K562 (cell line): ENCODE measurements at regions not wholly inside any gene's neighbourhood (a gene's known extent, or its start where the extent isn't known, plus 50 kb on each side); places are given as distances from the start of the nearest gene placed in this dataset.

Experiments used
- ATAC-seq: fragments of 200-7000 bp; cut with Tn5 transposase; 3 replicates; pipeline ENCODE4 v1.9.1; 2020; ENCODE audit warnings: moderate library complexity
- BruUV-seq: library from RNA; stranded (reverse); fragments of 400-500 nt; replicated peaks from 2 replicates; lab custom pipeline; 2021; lab: Mats Ljungman, UMichigan
- CTCF ChIA-PET: fragments of 300-600 bp; formaldehyde crosslinking; extraction: SDS; loops from one replicate; lab custom pipeline; 2021; ENCODE audit warnings: low intra/inter-chr PET ratio; lab: Yijun Ruan, JAX
- POLR2A ChIA-PET: fragments of 300-600, 350-650 bp; sonication (Branson Sonifier 250); formaldehyde crosslinking; extraction: SDS; loops from one replicate; lab custom pipeline; 2021; ENCODE audit warnings: antibody characterized with exemption, inconsistent platforms; lab: Yijun Ruan, JAX
- DNase-seq, 4 experiments: peaks; one replicate each; pipeline versions ENCODE4 v3.0.0 to v3.0.0-alpha.2; 2011 to 2018; ENCODE audit warnings: low spot score in 3 of 4, mixed read lengths in 3 of 4; ENCODE audit errors: extremely low read depth in 1 of 4
- FAIRE-seq: peaks from 2 replicates; lab custom pipeline; 2011; peaks lifted over from hg19 to GRCh38; lab: Jason Lieb, UNC
- H2AFZ ChIP-seq: 2 replicates; pipeline ENCODE4 v1.6.0; 2011; ENCODE audit warnings: low read depth, low read length, control low read depth, inconsistent platforms
- H3K27ac ChIP-seq: fragments of 200-600 bp; 3 replicates; pipeline ENCODE4 v1.8.0; 2011; ENCODE audit warnings: low read depth, mild to moderate bottlenecking, control low read depth, inconsistent platforms, low read length, moderate library complexity, mixed read lengths; ENCODE audit errors: extremely low read depth
- H3K27me3 ChIP-seq, 2 experiments: fragments of 300-600 bp in 1 of 2; 2 replicates in 1 of 2; 3 replicates in 1 of 2; pipeline versions ENCODE4 v1.6.0 to v1.8.0; 2011; ENCODE audit warnings: inconsistent platforms in 2 of 2, low read length in 2 of 2, mild to moderate bottlenecking in 1 of 2, mixed read lengths in 1 of 2, moderate library complexity in 1 of 2; ENCODE audit not compliant: control insufficient read depth in 2 of 2, insufficient read depth in 2 of 2
- H3K36me3 ChIP-seq: fragments of 300-600 bp; 3 replicates; pipeline ENCODE4 v1.8.0; 2011; ENCODE audit warnings: mild to moderate bottlenecking, low read length, inconsistent platforms; ENCODE audit not compliant: control insufficient read depth, insufficient read depth
- H3K4me1 ChIP-seq, 2 experiments: fragments of 200-600 bp in 1 of 2; replicated peaks in 1 of 2; 2 replicates in 1 of 2; 3 replicates in 1 of 2; pipeline versions ENCODE4 v1.5.1 to v1.8.0; 2011; ENCODE audit warnings: inconsistent platforms in 2 of 2, low read length in 2 of 2, mild to moderate bottlenecking in 1 of 2, mixed read lengths in 1 of 2, moderate library complexity in 1 of 2; ENCODE audit not compliant: control insufficient read depth in 2 of 2, insufficient read depth in 2 of 2
- H3K4me2 ChIP-seq: 2 replicates; pipeline ENCODE4 v1.6.1; 2011; ENCODE audit warnings: low read length, control low read depth, inconsistent platforms, mixed read lengths; ENCODE audit not compliant: insufficient read depth
- H3K4me3 ChIP-seq: fragments of 200-600 bp; sonication (generic), shearing (Covaris generic); 2 replicates; pipeline ENCODE4 v1.5.1; 2016; ENCODE audit warnings: control low read depth, inconsistent platforms
- H3K79me2 ChIP-seq: fragments of 200-600 bp; 3 replicates; pipeline ENCODE4 v1.8.0; 2011; ENCODE audit warnings: low read length, inconsistent platforms; ENCODE audit not compliant: control insufficient read depth, insufficient read depth
- H3K9ac ChIP-seq, 2 experiments: 2 replicates each; pipeline versions ENCODE4 v1.6.0 to v1.6.1; 2011; ENCODE audit warnings: low read depth in 2 of 2, low read length in 2 of 2, control low read depth in 1 of 2, inconsistent platforms in 1 of 2, mild to moderate bottlenecking in 1 of 2, mixed read lengths in 1 of 2; ENCODE audit not compliant: insufficient read depth in 1 of 2
- H3K9me1 ChIP-seq: one replicate; pipeline ENCODE4 v1.6.0; 2011; ENCODE audit warnings: inconsistent platforms, mild to moderate bottlenecking, low read length, moderate library complexity; ENCODE audit not compliant: control insufficient read depth, insufficient read depth
- H3K9me3 ChIP-seq: replicated peaks from 2 replicates; pipeline ENCODE4 v1.5.1; 2011; ENCODE audit warnings: low read depth, low read length, inconsistent platforms; ENCODE audit not compliant: control insufficient read depth, insufficient read depth
- H4K20me1 ChIP-seq: replicated peaks from 2 replicates; pipeline ENCODE4 v1.6.1; 2011; ENCODE audit warnings: low read length, inconsistent platforms, mixed read lengths; ENCODE audit not compliant: control insufficient read depth, insufficient read depth
- CCAR2 ChIP-seq: fragments of 200-400 bp; formaldehyde crosslinking; IDR thresholded peaks from 2 replicates; pipeline ENCODE4 v1.6.1; 2017; ENCODE audit warnings: mild to moderate bottlenecking, low read depth, low read length
- ELF4 ChIP-seq: fragments of 450-650 bp; formaldehyde crosslinking; IDR thresholded peaks from 2 replicates; pipeline ENCODE4 v1.4.0; 2022; ENCODE audit warnings: missing genetic modification characterization
- FOXK2 ChIP-seq, 2 experiments: fragments of 450-650 bp; IDR thresholded peaks in 1 of 2; conservative IDR thresholded peaks in 1 of 2; 2 replicates each; pipeline ENCODE4 v1.6.1; 2016; ENCODE audit warnings: low read depth in 2 of 2, mild to moderate bottlenecking in 1 of 2
- HMG20A ChIP-seq: fragments of 450-650 bp; formaldehyde crosslinking; conservative IDR thresholded peaks from 2 replicates; pipeline ENCODE4 v1.4.0; 2020; ENCODE audit warnings: mild to moderate bottlenecking, mixed read lengths
- MEF2D ChIP-seq: conservative IDR thresholded peaks from 2 replicates; pipeline ENCODE4 v1.6.1; 2016; ENCODE audit warnings: low read depth, missing genetic modification characterization, missing compliant biosample characterization
- NR3C1 ChIP-seq: sonication (generic); formaldehyde crosslinking; IDR thresholded peaks from 2 replicates; pipeline ENCODE4 v1.8.1; 2022; ENCODE audit warnings: missing genetic modification reagents
- TGIF2 ChIP-seq: sonication (generic); formaldehyde crosslinking; IDR thresholded peaks from 2 replicates; pipeline ENCODE4 v1.8.1; 2022; ENCODE audit warnings: mild to moderate bottlenecking, missing genetic modification reagents, moderate library complexity
- WHSC1 ChIP-seq: IDR thresholded peaks from one replicate; pipeline ENCODE4 v1.6.1; 2012; ENCODE audit warnings: low read length, control low read depth, inconsistent platforms
- ZNF121 ChIP-seq: sonication (generic); formaldehyde crosslinking; conservative IDR thresholded peaks from 2 replicates; pipeline ENCODE4 v1.8.0; 2022; ENCODE audit warnings: missing genetic modification reagents
- ZNF79 ChIP-seq: fragments of 250-450 bp; sonication (Bioruptor Pico); IDR thresholded peaks from 2 replicates; pipeline ENCODE4 v1.4.0; 2020; ENCODE audit warnings: low read depth, mild to moderate bottlenecking, moderate library complexity
- WGBS: fragments of 100-300 bp; shearing (Covaris generic); methylation state at CpG from one replicate; pipeline ENCODE4 v1.1.6; 2016; ENCODE audit warnings: low coverage, mixed read lengths; ENCODE audit not compliant: insufficient coverage; ENCODE audit errors: missing lambda C conversion rate; 5-methylcytosine and 5-hydroxymethylcytosine counted together
- in situ Hi-C: fragments of 300-500 bp; cut with MboI; formaldehyde crosslinking; loops from 4 replicates; pipeline ENCODE4 v1.15.0; 2018; ENCODE audit warnings: inconsistent platforms, mixed read lengths
- intact Hi-C: fragments of 100-400 bp; cut with micrococcal nuclease; formaldehyde crosslinking; loops from 2 replicates; pipeline ENCODE4 v1.14.2; 2022
- TF ChIP-seq, protein P1 (sequence below): sonication (generic); formaldehyde crosslinking; IDR thresholded peaks from 2 replicates; pipeline ENCODE4 v1.8.0; 2022; ENCODE audit warnings: mild to moderate bottlenecking, missing genetic modification reagents, borderline replicate concordance
- TF ChIP-seq, protein P2 (sequence below): sonication (generic); formaldehyde crosslinking; IDR thresholded peaks from 2 replicates; pipeline ENCODE4 v1.5.0; 2020; ENCODE audit warnings: missing genetic modification reagents
- TF ChIP-seq, protein P3 (sequence below): fragments of 450-650 bp; IDR thresholded peaks from 2 replicates; pipeline ENCODE4 v1.6.1; 2016; ENCODE audit warnings: borderline replicate concordance

DNA sequence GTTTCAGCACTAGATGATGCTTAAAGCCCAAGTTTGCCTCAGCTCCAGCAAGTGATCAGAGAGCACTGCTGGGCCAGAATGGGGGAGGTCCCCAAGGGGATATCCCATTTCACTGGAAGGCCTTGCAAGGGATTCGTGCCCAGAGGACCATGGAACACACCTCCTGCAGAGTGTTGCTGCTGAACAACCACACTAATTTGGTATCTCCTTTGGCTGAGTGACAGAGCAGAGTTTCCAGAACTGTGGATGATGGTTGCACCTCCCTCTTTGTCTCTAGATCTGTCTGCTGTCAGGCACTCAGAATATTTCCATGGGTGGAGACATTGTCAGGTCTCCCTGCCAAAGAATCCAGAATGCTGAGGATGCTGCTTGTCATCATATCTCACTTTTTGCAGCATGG lies 484.8 kb upstream of the NETO1 start (continued):
- TF ChIP-seq, protein P1, sequence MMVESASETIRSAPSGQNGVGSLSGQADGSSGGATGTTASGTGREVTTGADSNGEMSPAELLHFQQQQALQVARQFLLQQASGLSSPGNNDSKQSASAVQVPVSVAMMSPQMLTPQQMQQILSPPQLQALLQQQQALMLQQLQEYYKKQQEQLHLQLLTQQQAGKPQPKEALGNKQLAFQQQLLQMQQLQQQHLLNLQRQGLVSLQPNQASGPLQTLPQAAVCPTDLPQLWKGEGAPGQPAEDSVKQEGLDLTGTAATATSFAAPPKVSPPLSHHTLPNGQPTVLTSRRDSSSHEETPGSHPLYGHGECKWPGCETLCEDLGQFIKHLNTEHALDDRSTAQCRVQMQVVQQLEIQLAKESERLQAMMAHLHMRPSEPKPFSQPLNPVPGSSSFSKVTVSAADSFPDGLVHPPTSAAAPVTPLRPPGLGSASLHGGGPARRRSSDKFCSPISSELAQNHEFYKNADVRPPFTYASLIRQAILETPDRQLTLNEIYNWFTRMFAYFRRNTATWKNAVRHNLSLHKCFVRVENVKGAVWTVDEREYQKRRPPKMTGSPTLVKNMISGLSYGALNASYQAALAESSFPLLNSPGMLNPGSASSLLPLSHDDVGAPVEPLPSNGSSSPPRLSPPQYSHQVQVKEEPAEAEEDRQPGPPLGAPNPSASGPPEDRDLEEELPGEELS (CRISPR knock-in tag): no peak
- TF ChIP-seq HMG20A (CRISPR knock-in tag): no peak

DNA sequence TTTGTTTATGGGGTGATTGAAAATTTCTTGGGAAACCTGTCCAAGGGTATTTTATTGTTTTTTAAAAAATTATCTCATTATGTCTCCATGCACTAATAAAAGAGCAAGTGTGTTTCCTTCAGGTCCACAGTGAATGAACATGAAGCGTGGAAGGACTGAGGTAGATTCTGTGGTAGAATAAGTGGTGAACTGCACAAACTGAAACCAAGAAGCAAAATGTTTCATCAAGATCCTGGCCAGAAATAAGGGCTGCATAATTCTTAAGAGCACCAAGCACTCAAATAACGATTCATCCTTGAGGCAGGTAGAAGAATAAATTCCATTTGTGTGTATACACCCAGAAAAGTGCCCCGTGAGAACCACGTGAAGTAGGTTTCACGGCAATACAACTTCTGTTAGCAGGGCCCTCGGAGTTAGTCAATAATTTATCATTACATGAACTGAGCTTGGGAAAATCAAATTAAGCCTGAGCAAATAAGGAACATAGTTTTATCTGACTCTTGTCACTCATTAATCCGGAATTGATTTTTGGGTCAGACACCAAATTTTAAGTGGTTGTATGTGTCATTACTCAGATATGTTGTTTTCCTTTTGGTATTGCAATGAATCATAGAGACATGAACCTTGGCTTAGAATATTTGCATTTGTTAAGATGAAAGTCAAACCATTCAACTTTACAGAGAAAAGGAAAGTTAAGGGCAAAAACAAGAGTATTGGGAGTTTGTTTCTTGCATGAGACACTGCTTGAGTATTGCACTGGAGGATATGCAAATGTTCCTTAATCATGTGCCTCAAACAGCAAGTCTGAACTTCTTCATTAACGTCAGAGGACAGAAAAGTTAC lies 472.6 kb upstream of the NETO1 start:
- no peak overlapping the region for H3K4me2 ChIP-seq
- POLR2A ChIA-PET: no interaction called here
- DNase-seq (no peak), FAIRE-seq (no peak), ATAC-seq (no peak)
- H3K4me3 ChIP-seq: no peak overlapping the region
- no peak overlapping the region for H3K27ac ChIP-seq
- H3K36me3 ChIP-seq: no peaks in the 10 kb centered on the region
- 0% methylated on average over 8 of the region's 8 CpGs for WGBS
- H3K9me1 ChIP-seq: no peaks in the 10 kb centered on the region
- BruUV-seq: no TSS peak
- CTCF ChIA-PET: no interaction called here
- in situ Hi-C loops: no loop called here
- no peaks in the 10 kb centered on the region for H3K27me3 ChIP-seq
- H3K4me1 ChIP-seq: no peaks in the 10 kb centered on the region
- H3K9me3 ChIP-seq: no peaks in the 10 kb centered on the region
- no peak overlapping the region for H2AFZ ChIP-seq
- H3K9ac ChIP-seq: no peak overlapping the region
- no peaks in the 10 kb centered on the region for H4K20me1 ChIP-seq
- intact Hi-C loops: no loop called here
- H3K79me2 ChIP-seq: no peaks in the 10 kb centered on the region
- TF ChIP-seq, protein P2, sequence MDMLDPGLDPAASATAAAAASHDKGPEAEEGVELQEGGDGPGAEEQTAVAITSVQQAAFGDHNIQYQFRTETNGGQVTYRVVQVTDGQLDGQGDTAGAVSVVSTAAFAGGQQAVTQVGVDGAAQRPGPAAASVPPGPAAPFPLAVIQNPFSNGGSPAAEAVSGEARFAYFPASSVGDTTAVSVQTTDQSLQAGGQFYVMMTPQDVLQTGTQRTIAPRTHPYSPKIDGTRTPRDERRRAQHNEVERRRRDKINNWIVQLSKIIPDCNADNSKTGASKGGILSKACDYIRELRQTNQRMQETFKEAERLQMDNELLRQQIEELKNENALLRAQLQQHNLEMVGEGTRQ (CRISPR knock-in tag): no peak
- no peak for TF ChIP-seq NR3C1
- TF ChIP-seq ZNF79: no peak
- no peak for TF ChIP-seq FOXK2 (conservative IDR thresholded peaks at IDR 0.05 in 1 of 2, IDR thresholded peaks at IDR 0.05 in 1 of 2; ENCODE audit: low read depth in 2 of 2)
- no peak for TF ChIP-seq TGIF2 (CRISPR knock-in tag)
- no peak for TF ChIP-seq CCAR2
- TF ChIP-seq, protein P3, sequence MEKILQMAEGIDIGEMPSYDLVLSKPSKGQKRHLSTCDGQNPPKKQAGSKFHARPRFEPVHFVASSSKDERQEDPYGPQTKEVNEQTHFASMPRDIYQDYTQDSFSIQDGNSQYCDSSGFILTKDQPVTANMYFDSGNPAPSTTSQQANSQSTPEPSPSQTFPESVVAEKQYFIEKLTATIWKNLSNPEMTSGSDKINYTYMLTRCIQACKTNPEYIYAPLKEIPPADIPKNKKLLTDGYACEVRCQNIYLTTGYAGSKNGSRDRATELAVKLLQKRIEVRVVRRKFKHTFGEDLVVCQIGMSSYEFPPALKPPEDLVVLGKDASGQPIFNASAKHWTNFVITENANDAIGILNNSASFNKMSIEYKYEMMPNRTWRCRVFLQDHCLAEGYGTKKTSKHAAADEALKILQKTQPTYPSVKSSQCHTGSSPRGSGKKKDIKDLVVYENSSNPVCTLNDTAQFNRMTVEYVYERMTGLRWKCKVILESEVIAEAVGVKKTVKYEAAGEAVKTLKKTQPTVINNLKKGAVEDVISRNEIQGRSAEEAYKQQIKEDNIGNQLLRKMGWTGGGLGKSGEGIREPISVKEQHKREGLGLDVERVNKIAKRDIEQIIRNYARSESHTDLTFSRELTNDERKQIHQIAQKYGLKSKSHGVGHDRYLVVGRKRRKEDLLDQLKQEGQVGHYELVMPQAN: no peak
- no peak for TF ChIP-seq MEF2D
- TF ChIP-seq ZNF121 (CRISPR knock-in tag): no peak
- TF ChIP-seq ELF4 (CRISPR knock-in tag): no peak
- no peak for TF ChIP-seq WHSC1
